Activated CD8-positive, alpha-beta memory T cell treated with anti-CD3 and anti-CD28 coated beads, Interleukin-2, amount 10 ng/mL, durations not matched to agents 7 days and 5 days (primary cell): ENCODE measurements at regions not wholly inside any gene's neighbourhood (a gene's known extent, or its start where the extent isn't known, plus 50 kb on each side); places are given as distances from the start of the nearest gene placed in this dataset.

Experiments used
- ATAC-seq: fragments of 150-1000 bp; cut with Tn5 transposase; one replicate; pipeline ENCODE4 v1.10.0; 2021; ENCODE audit warnings: moderate library complexity
- CTCF ChIA-PET: fragments of 350-600 bp; sonication (Branson Sonifier 250); formaldehyde crosslinking; loops from one replicate; lab custom pipeline; 2021; ENCODE audit warnings: antibody characterized with exemption; lab: Charles Lee
- DNase-seq: peaks from one replicate; pipeline ENCODE4 v3.0.0-alpha.2; 2020
- H3K27ac Mint-ChIP-seq: one replicate; pipeline ENCODE4 v1.8.0; 2021; ENCODE audit warnings: mild to moderate bottlenecking, mixed read lengths
- H3K27me3 Mint-ChIP-seq: one replicate; pipeline ENCODE4 v1.8.0; 2021; ENCODE audit warnings: mixed read lengths
- H3K36me3 Mint-ChIP-seq: one replicate; pipeline ENCODE4 v1.8.0; 2021; ENCODE audit warnings: mild to moderate bottlenecking, mixed read lengths
- H3K4me1 Mint-ChIP-seq: one replicate; pipeline ENCODE4 v1.8.0; 2021; ENCODE audit warnings: mixed read lengths
- H3K4me3 Mint-ChIP-seq: one replicate; pipeline ENCODE4 v1.8.0; 2021; ENCODE audit warnings: mild to moderate bottlenecking, moderate library complexity, mixed read lengths
- H3K9me3 Mint-ChIP-seq: one replicate; pipeline ENCODE4 v1.8.0; 2022; ENCODE audit warnings: low read depth, mixed read lengths

GRCh38 chr7:36023033-36023560 lies 130.0 kb upstream of the EEPD1 start:
- DNase-seq (no peak), ATAC-seq (no peak)
- no peaks in the 10 kb centered on the region for H3K36me3 Mint-ChIP-seq
- no peaks in the 10 kb centered on the region for H3K9me3 Mint-ChIP-seq
- H3K4me1 Mint-ChIP-seq, result no peaks in the 10 kb centered on the region
- H3K4me3 Mint-ChIP-seq, result no peak overlapping the region
- H3K27ac Mint-ChIP-seq, result no peak overlapping the region
- CTCF ChIA-PET, result no interaction called here
- peaks cover 41% of the 10 kb centered on the region for H3K27me3 Mint-ChIP-seq

GRCh38 chr7:36025190-36025589 lies 127.9 kb upstream of the EEPD1 start:
- no peaks in the 10 kb centered on the region for H3K36me3 Mint-ChIP-seq
- H3K27ac Mint-ChIP-seq, result no peak overlapping the region
- H3K27me3 Mint-ChIP-seq, result peaks cover 53% of the 10 kb centered on the region
- ATAC-seq (no peak), DNase-seq (no peak)
- no peak overlapping the region for H3K4me3 Mint-ChIP-seq
- H3K9me3 Mint-ChIP-seq, result no peaks in the 10 kb centered on the region
- CTCF ChIA-PET, result no interaction called here
- no peaks in the 10 kb centered on the region for H3K4me1 Mint-ChIP-seq

- DNase-seq (no peak), ATAC-seq (no peak)
- Mint-ChIP-seq H3K27ac (no peak overlapping the region), H3K4me3 (no peak overlapping the region), H3K36me3 (no peaks in the 10 kb centered on the region), H3K27me3 (peaks cover 56% of the 10 kb centered on the region), H3K4me1 (no peaks in the 10 kb centered on the region), H3K9me3 (no peaks in the 10 kb centered on the region)
- CTCF ChIA-PET, result no interaction called here
Measured at GRCh38 chr7:36029311-36029710, 123.7 kb upstream of the EEPD1 start.

- Mint-ChIP-seq H3K27me3 (peaks cover 51% of the 10 kb centered on the region), H3K36me3 (no peaks in the 10 kb centered on the region), H3K9me3 (no peaks in the 10 kb centered on the region), H3K4me3 (no peak overlapping the region), H3K27ac (no peak overlapping the region), H3K4me1 (no peaks in the 10 kb centered on the region)
- ATAC-seq, result no peak
- CTCF ChIA-PET, result no interaction called here
- no peak for DNase-seq
Measured at GRCh38 chr7:36029853-36030515, 123.1 kb upstream of the EEPD1 start.

- ATAC-seq (no peak), DNase-seq (no peak)
- Mint-ChIP-seq H3K4me3 (no peak overlapping the region), H3K27me3 (peaks cover 39% of the 10 kb centered on the region), H3K4me1 (no peaks in the 10 kb centered on the region), H3K27ac (no peak overlapping the region), H3K9me3 (no peaks in the 10 kb centered on the region), H3K36me3 (no peaks in the 10 kb centered on the region)
- CTCF ChIA-PET, result no interaction called here
Measured at GRCh38 chr7:36032361-36032818, 120.7 kb upstream of the EEPD1 start.

GRCh38 chr7:36034020-36034419 lies 119.0 kb upstream of the EEPD1 start:
- DNase-seq (no peak), ATAC-seq (no peak)
- H3K4me1 Mint-ChIP-seq, result no peaks in the 10 kb centered on the region
- peaks cover 27% of the 10 kb centered on the region for H3K27me3 Mint-ChIP-seq
- no peaks in the 10 kb centered on the region for H3K36me3 Mint-ChIP-seq
- no peak overlapping the region for H3K27ac Mint-ChIP-seq
- CTCF ChIA-PET, result interaction anchor here (1.3 kb wide), 1 partner anchor 240 kb away, joined by 3 read pairs; no protein-coding TSS in a partner anchor
- no peaks in the 10 kb centered on the region for H3K9me3 Mint-ChIP-seq
- H3K4me3 Mint-ChIP-seq, result no peak overlapping the region

GRCh38 chr7:36035186-36035585 lies 117.9 kb upstream of the EEPD1 start:
- DNase-seq, result no peak
- Mint-ChIP-seq H3K27ac (no peak overlapping the region), H3K36me3 (no peaks in the 10 kb centered on the region), H3K4me3 (no peak overlapping the region), H3K4me1 (no peaks in the 10 kb centered on the region), H3K9me3 (no peaks in the 10 kb centered on the region), H3K27me3 (peaks cover 22% of the 10 kb centered on the region)
- ATAC-seq, result no peak
- CTCF ChIA-PET, result no interaction called here

- DNase-seq (no peak), ATAC-seq (no peak)
- no peak overlapping the region for H3K27ac Mint-ChIP-seq
- no peaks in the 10 kb centered on the region for H3K36me3 Mint-ChIP-seq
- H3K27me3 Mint-ChIP-seq, result peaks cover 18% of the 10 kb centered on the region
- CTCF ChIA-PET, result no interaction called here
- no peaks in the 10 kb centered on the region for H3K9me3 Mint-ChIP-seq
- H3K4me1 Mint-ChIP-seq, result no peaks in the 10 kb centered on the region
- no peak overlapping the region for H3K4me3 Mint-ChIP-seq
Measured at GRCh38 chr7:36036590-36036989, 116.5 kb upstream of the EEPD1 start.

GRCh38 chr7:36037121-36037662 lies 115.9 kb upstream of the EEPD1 start:
- Mint-ChIP-seq H3K9me3 (no peaks in the 10 kb centered on the region), H3K4me3 (no peak overlapping the region), H3K27ac (no peak overlapping the region), H3K36me3 (no peaks in the 10 kb centered on the region), H3K4me1 (no peaks in the 10 kb centered on the region), H3K27me3 (peaks cover 21% of the 10 kb centered on the region)
- CTCF ChIA-PET, result no interaction called here
- ATAC-seq, result no peak
- DNase-seq, result no peak

- CTCF ChIA-PET, result no interaction called here
- no peak for DNase-seq
- no peaks in the 10 kb centered on the region for H3K4me1 Mint-ChIP-seq
- H3K36me3 Mint-ChIP-seq, result no peaks in the 10 kb centered on the region
- H3K27ac Mint-ChIP-seq, result no peak overlapping the region
- no peak overlapping the region for H3K4me3 Mint-ChIP-seq
- no peak for ATAC-seq
- no peaks in the 10 kb centered on the region for H3K9me3 Mint-ChIP-seq
- H3K27me3 Mint-ChIP-seq, result peaks cover 11% of the 10 kb centered on the region
Measured at GRCh38 chr7:36038063-36038721, 114.9 kb upstream of the EEPD1 start.

- no peak overlapping the region for H3K27ac Mint-ChIP-seq
- no peaks in the 10 kb centered on the region for H3K4me1 Mint-ChIP-seq
- H3K4me3 Mint-ChIP-seq, result no peak overlapping the region
- DNase-seq, result no peak
- no peaks in the 10 kb centered on the region for H3K9me3 Mint-ChIP-seq
- H3K36me3 Mint-ChIP-seq, result no peaks in the 10 kb centered on the region
- CTCF ChIA-PET, result no interaction called here
- H3K27me3 Mint-ChIP-seq, result peaks cover 10% of the 10 kb centered on the region
- no peak for ATAC-seq
Measured at GRCh38 chr7:36039243-36039642, 113.8 kb upstream of the EEPD1 start.

GRCh38 chr7:36039671-36040070 lies 113.4 kb upstream of the EEPD1 start:
- Mint-ChIP-seq H3K4me3 (no peak overlapping the region), H3K27me3 (peaks cover 8% of the 10 kb centered on the region), H3K27ac (no peak overlapping the region), H3K9me3 (no peaks in the 10 kb centered on the region), H3K36me3 (no peaks in the 10 kb centered on the region), H3K4me1 (no peaks in the 10 kb centered on the region)
- no peak for ATAC-seq
- CTCF ChIA-PET, result no interaction called here
- no peak for DNase-seq

- peaks cover 11% of the 10 kb centered on the region for H3K27me3 Mint-ChIP-seq
- H3K36me3 Mint-ChIP-seq, result no peaks in the 10 kb centered on the region
- H3K4me3 Mint-ChIP-seq, result no peak overlapping the region
- H3K27ac Mint-ChIP-seq, result no peak overlapping the region
- no peaks in the 10 kb centered on the region for H3K9me3 Mint-ChIP-seq
- DNase-seq (no peak), ATAC-seq (no peak)
- CTCF ChIA-PET, result no interaction called here
- H3K4me1 Mint-ChIP-seq, result no peaks in the 10 kb centered on the region
Measured at GRCh38 chr7:36040679-36041078, 112.4 kb upstream of the EEPD1 start.
